Endothelial cell of umbilical vein (primary cell): ENCODE measurements at regions not wholly inside any gene's neighbourhood (a gene's known extent, or its start where the extent isn't known, plus 50 kb on each side); places are given as distances from the start of the nearest gene placed in this dataset.

Experiments
- BruUV-seq: library from RNA; stranded (reverse); fragments of 400-500 nt; replicated peaks from 2 replicates; lab custom pipeline; 2021; lab: Mats Ljungman, UMichigan
- CTCF ChIA-PET: fragments of 300-600, 350-600 bp; sonication (Branson Sonifier 250); formaldehyde crosslinking; loops from one replicate; lab custom pipeline; 2021; ENCODE audit warnings: antibody characterized with exemption, inconsistent platforms; lab: Charles Lee
- POLR2A ChIA-PET: fragments of 300-600, 350-600 bp; sonication (Branson Sonifier 250); formaldehyde crosslinking; loops from one replicate; lab custom pipeline; 2021; ENCODE audit warnings: antibody characterized with exemption, inconsistent platforms; lab: Charles Lee
- DNase-seq: peaks from one replicate; pipeline ENCODE4 v3.0.0-alpha.2; 2011; ENCODE audit warnings: low read depth, low spot score
- FAIRE-seq: peaks from 2 replicates; lab custom pipeline; 2011; peaks lifted over from hg19 to GRCh38; lab: Jason Lieb, UNC
- H2AFZ ChIP-seq: 2 replicates; pipeline ENCODE4 v1.6.0; 2012; ENCODE audit warnings: low read depth, low read length, control low read depth, inconsistent platforms
- H3K27ac ChIP-seq: 2 replicates; pipeline ENCODE4 v1.5.1; 2011; ENCODE audit warnings: low read depth, mild to moderate bottlenecking, control low read depth, low read length, moderate library complexity; ENCODE audit not compliant: insufficient read depth
- H3K27me3 ChIP-seq, 2 experiments: 2 replicates each; pipeline versions ENCODE4 v1.6.0 to v1.6.1; 2011; ENCODE audit warnings: low read length in 2 of 2, mixed read lengths in 1 of 2; ENCODE audit not compliant: control insufficient read depth in 2 of 2, insufficient read depth in 2 of 2
- H3K36me3 ChIP-seq, 2 experiments: 2 replicates in 1 of 2; 3 replicates in 1 of 2; pipeline ENCODE4 v1.5.1; 2011; ENCODE audit warnings: low read length in 2 of 2, mild to moderate bottlenecking in 1 of 2, moderate library complexity in 1 of 2; ENCODE audit not compliant: control insufficient read depth in 2 of 2, insufficient read depth in 2 of 2; ENCODE audit errors: extremely low read depth in 1 of 2
- H3K4me1 ChIP-seq: 3 replicates; pipeline ENCODE4 v1.5.1; 2011; ENCODE audit warnings: mild to moderate bottlenecking, low read length; ENCODE audit not compliant: control insufficient read depth, insufficient read depth; ENCODE audit errors: extremely low read depth
- H3K4me2 ChIP-seq: 2 replicates; pipeline ENCODE4 v1.6.1; 2011; ENCODE audit warnings: low read length, control low read depth, mixed read lengths; ENCODE audit not compliant: insufficient read depth
- H3K4me3 ChIP-seq, 3 experiments: fragments of 200-600 bp in 1 of 3; sonication (generic), shearing (Covaris generic) in 1 of 3; replicated peaks in 1 of 3; 2 replicates each; pipeline ENCODE4 v1.5.1; 2011 to 2016; ENCODE audit warnings: control low read depth in 3 of 3, low read length in 3 of 3, mild to moderate bottlenecking in 2 of 3, inconsistent platforms in 1 of 3, low read depth in 1 of 3, moderate library complexity in 1 of 3; ENCODE audit not compliant: insufficient read depth in 1 of 3
- H3K79me2 ChIP-seq: 2 replicates; pipeline ENCODE4 v1.6.0; 2012; ENCODE audit warnings: low read length, inconsistent platforms; ENCODE audit not compliant: control insufficient read depth, insufficient read depth
- H3K9ac ChIP-seq: replicated peaks from 2 replicates; pipeline ENCODE3; 2011; ENCODE audit warnings: low read length, control low read depth; ENCODE audit not compliant: insufficient read depth; ENCODE audit errors: extremely low read depth
- H3K9me1 ChIP-seq: replicated peaks from 3 replicates; pipeline ENCODE4 v1.6.0; 2011; ENCODE audit warnings: mild to moderate bottlenecking, low read length; ENCODE audit not compliant: control insufficient read depth, insufficient read depth; ENCODE audit errors: extremely low read depth
- H3K9me3 ChIP-seq: replicated peaks from 2 replicates; pipeline ENCODE4 v1.5.1; 2012; ENCODE audit warnings: low read length, inconsistent platforms; ENCODE audit not compliant: control insufficient read depth, insufficient read depth
- H4K20me1 ChIP-seq: replicated peaks from 2 replicates; pipeline ENCODE3; 2011; ENCODE audit warnings: mild to moderate bottlenecking, low read length; ENCODE audit not compliant: control insufficient read depth, insufficient read depth; ENCODE audit errors: extremely low read depth
- EZH2 ChIP-seq: IDR thresholded peaks from 2 replicates; pipeline ENCODE4 v1.6.1; 2012; ENCODE audit warnings: borderline replicate concordance, low read depth, mild to moderate bottlenecking, moderate library complexity, low read length, inconsistent platforms; ENCODE audit not compliant: severe bottlenecking
- GATA2 ChIP-seq: IDR thresholded peaks from 2 replicates; pipeline ENCODE4 v1.7.0; 2011; ENCODE audit warnings: low read depth, mild to moderate bottlenecking, moderate library complexity, mixed read lengths, low read length; ENCODE audit not compliant: insufficient read length, insufficient read depth
- JUN ChIP-seq: IDR thresholded peaks from 2 replicates; pipeline ENCODE4 v1.6.1; 2011; ENCODE audit warnings: borderline replicate concordance, low read depth; ENCODE audit not compliant: insufficient read length, insufficient read depth
- MAX ChIP-seq: IDR thresholded peaks from 2 replicates; pipeline ENCODE4 v1.6.1; 2011; ENCODE audit not compliant: insufficient read depth, insufficient read length
- POLR2A ChIP-seq: IDR thresholded peaks from 2 replicates; pipeline ENCODE4 v1.6.1; 2012; ENCODE audit warnings: low read depth, mild to moderate bottlenecking, control low read depth, low read length
- POLR2AphosphoS5 ChIP-seq: IDR thresholded peaks from 2 replicates; pipeline ENCODE4 v1.6.1; 2012; ENCODE audit warnings: low read depth, mild to moderate bottlenecking, control low read depth, low read length, moderate library complexity; ENCODE audit not compliant: insufficient read depth
- dilution Hi-C: fragments of 300-500 bp; cut with MboI; formaldehyde crosslinking; loops from one replicate; pipeline ENCODE4 v1.15.0; 2019; ENCODE audit warnings: low sequenced_read_pairs; ENCODE audit not compliant: extremely low pct_ligation_motif_present
- intact Hi-C: fragments of 100-400 bp; cut with micrococcal nuclease; formaldehyde crosslinking; loops from one replicate; pipeline ENCODE4 v1.10.0; 2022

- Histone ChIP-seq H3K4me3 (no peak overlapping the region), H3K27me3 (no peaks in the 10 kb centered on the region), H3K9me3 (peaks cover 7% of the 10 kb centered on the region), H3K4me1 (no peaks in the 10 kb centered on the region), H3K4me2 (no peak overlapping the region), H3K27ac (no peak overlapping the region), H3K9ac (no peak overlapping the region), H3K79me2 (no peaks in the 10 kb centered on the region), H3K9me1 (no peaks in the 10 kb centered on the region), H3K36me3 (no peaks in the 10 kb centered on the region), H4K20me1 (no peaks in the 10 kb centered on the region), H2AFZ (no peak overlapping the region)
- CTCF ChIA-PET, result no interaction called here
- BruUV-seq, result no TSS peak
- intact Hi-C loops, result no loop called here
- POLR2A ChIA-PET, result no interaction called here
- dilution Hi-C loops, result no loop called here
- TF ChIP-seq POLR2AphosphoS5 (no peak), POLR2A (no peak), JUN (no peak), GATA2 (no peak), EZH2 (no peak)
- no peak for FAIRE-seq
- DNase-seq, result no peak
Observed at GRCh38 chr16:7980133-7980483, 610.2 kb downstream of the TMEM114 start.

DNA sequence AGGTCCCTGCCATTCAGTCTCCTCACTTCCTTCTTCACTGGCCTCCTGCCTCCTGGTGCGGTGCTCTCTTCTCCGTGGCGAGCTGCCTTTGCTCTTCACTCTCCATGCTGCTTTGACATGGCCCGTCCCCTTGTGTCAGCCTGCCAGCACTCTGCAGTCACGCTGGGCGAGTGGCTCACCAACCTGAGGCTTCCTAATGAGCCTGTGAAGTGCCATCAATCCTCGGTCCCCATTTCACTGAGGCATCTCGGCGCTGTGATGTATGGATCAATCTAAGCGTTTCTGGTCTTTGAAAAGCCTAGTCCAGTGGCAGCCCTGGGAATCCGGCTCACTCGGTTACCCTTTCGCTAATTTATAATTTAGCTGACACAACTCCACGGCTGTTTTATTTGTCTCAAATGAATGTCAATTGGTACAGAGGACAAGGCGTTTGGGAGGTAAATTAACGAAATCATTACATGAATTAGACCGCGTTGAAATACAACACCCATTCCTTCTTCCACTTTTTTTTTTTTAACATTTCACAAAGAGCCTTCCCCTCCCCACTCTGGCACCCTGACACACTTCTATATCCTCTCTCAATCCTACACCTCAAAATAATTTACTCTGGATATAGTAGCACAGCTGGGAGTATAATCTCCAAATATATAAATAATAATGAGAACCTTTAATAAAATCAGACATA is 610.7 kb downstream of the TMEM114 start:
- Histone ChIP-seq H4K20me1 (no peaks in the 10 kb centered on the region), H3K4me3 (no peak overlapping the region), H2AFZ (no peak overlapping the region), H3K27me3 (no peaks in the 10 kb centered on the region), H3K9me3 (peaks cover 7% of the 10 kb centered on the region), H3K4me1 (no peaks in the 10 kb centered on the region), H3K9me1 (no peaks in the 10 kb centered on the region), H3K27ac (no peak overlapping the region), H3K79me2 (no peaks in the 10 kb centered on the region), H3K36me3 (no peaks in the 10 kb centered on the region), H3K4me2 (no peak overlapping the region), H3K9ac (no peak overlapping the region)
- ChIA-PET CTCF (no interaction called here), POLR2A (no interaction called here)
- no peak for TF ChIP-seq MAX
- DNase-seq (no peak), FAIRE-seq (no peak)
- BruUV-seq, result no TSS peak
- dilution Hi-C loops, result no loop called here
- intact Hi-C loops, result no loop called here
